Nephron (organoid): ENCODE measurements at regions not wholly inside any gene's neighbourhood (a gene's known extent, or its start where the extent isn't known, plus 50 kb on each side); places are given as distances from the start of the nearest gene placed in this dataset.

Experiments used
- H3K27ac Mint-ChIP-seq, 3 experiments: 2 replicates each; pipeline ENCODE4 v1.8.0; 2020; ENCODE audit warnings: mixed read lengths in 3 of 3, mild to moderate bottlenecking in 2 of 3, moderate library complexity in 1 of 3
- H3K27me3 Mint-ChIP-seq: 2 replicates; pipeline ENCODE4 v1.8.0; 2021; ENCODE audit warnings: low read depth, mild to moderate bottlenecking, moderate library complexity, mixed read lengths
- H3K36me3 Mint-ChIP-seq: 2 replicates; pipeline ENCODE4 v1.8.0; 2020; ENCODE audit warnings: low read depth, mixed read lengths
- H3K4me1 Mint-ChIP-seq: 2 replicates; pipeline ENCODE4 v1.8.0; 2020; ENCODE audit warnings: mixed read lengths
- H3K4me3 Mint-ChIP-seq, 3 experiments: 2 replicates each; pipeline ENCODE4 v1.8.0; 2020; ENCODE audit warnings: mild to moderate bottlenecking in 3 of 3, mixed read lengths in 3 of 3, moderate library complexity in 2 of 3
- H3K9me3 Mint-ChIP-seq: 2 replicates; pipeline ENCODE4 v1.8.0; 2020; ENCODE audit warnings: mixed read lengths
- TF ChIP-seq, protein P1 (sequence below), 3 experiments: fragments of 200-600 bp; sonication (generic); IDR thresholded peaks; one replicate each; pipeline ENCODE4 v1.5.0; 2021; ENCODE audit warnings: antibody characterized with exemption in 3 of 3; ENCODE audit not compliant: unreplicated experiment in 3 of 3

DNA sequence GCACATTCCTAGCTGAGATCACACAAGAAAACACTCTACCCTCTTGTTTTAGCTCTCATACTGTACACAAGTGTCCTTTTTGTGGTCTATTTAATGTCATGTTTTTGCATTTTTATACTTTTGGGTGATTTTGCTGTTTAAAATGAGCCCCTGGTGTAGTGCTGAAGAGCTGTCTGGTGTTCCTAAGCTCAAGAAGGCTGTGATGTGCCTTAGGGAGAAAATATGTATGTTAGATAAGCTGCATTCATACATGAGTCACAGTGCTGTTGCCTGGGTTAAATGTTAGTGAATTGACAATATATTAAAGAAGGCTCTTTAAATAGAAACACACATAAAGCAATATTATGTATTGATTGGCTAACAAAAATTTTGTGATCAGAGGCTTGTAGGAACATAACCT is 387.4 kb upstream of the C2CD4B start:
- Mint-ChIP-seq H3K9me3 (peaks cover 4% of the 10 kb centered on the region), H3K4me3 (no peak overlapping the region), H3K36me3 (peaks cover 10% of the 10 kb centered on the region), H3K27me3 (peaks cover 3% of the 10 kb centered on the region), H3K4me1 (peaks cover 29% of the 10 kb centered on the region), H3K27ac (peak overlapping the region in 2 of 3 experiments; percentile 27 to 66)
- TF ChIP-seq, protein P1, sequence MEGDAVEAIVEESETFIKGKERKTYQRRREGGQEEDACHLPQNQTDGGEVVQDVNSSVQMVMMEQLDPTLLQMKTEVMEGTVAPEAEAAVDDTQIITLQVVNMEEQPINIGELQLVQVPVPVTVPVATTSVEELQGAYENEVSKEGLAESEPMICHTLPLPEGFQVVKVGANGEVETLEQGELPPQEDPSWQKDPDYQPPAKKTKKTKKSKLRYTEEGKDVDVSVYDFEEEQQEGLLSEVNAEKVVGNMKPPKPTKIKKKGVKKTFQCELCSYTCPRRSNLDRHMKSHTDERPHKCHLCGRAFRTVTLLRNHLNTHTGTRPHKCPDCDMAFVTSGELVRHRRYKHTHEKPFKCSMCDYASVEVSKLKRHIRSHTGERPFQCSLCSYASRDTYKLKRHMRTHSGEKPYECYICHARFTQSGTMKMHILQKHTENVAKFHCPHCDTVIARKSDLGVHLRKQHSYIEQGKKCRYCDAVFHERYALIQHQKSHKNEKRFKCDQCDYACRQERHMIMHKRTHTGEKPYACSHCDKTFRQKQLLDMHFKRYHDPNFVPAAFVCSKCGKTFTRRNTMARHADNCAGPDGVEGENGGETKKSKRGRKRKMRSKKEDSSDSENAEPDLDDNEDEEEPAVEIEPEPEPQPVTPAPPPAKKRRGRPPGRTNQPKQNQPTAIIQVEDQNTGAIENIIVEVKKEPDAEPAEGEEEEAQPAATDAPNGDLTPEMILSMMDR (IDR thresholded peaks at IDR 0.05; ENCODE audit: unreplicated experiment in 3 of 3), result no peak

DNA sequence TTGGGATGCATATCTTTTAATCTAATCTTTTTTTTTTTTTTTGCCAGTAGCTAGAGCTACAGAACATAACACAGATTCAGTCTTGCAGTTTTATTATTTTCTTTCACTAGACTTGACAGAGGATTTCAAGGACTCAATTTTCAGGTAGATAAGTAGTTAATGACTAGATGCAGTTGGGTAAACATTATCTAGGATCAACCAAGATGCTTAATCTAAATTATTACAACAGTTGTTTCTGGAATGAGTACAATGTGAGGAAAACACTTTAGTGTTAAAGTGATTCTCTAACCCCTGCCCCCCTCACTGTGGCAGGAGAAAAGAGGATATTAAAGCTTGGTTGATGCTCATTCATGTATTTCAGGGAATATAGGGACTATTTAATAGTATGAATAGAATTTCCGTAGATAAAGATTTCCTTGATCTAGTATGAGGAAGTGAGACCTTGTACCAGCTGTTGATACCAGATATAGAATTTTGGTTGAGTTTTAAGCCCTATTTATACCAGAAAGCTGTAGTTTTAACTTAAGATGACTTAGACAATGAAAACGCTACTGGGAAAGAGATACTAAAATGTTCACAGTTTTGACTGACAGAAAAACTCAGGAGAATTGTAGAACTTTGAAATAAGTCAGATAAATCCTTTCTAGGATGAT is 389.0 kb upstream of the C2CD4B start:
- Mint-ChIP-seq H3K4me1 (peaks cover 33% of the 10 kb centered on the region), H3K27ac (peak overlapping the region; percentile 75 to 88 (median 76)), H3K4me3 (no peak overlapping the region), H3K36me3 (peaks cover 10% of the 10 kb centered on the region), H3K27me3 (peaks cover 6% of the 10 kb centered on the region), H3K9me3 (peaks cover 4% of the 10 kb centered on the region)
- TF ChIP-seq, protein P1 (IDR thresholded peaks at IDR 0.05; ENCODE audit: unreplicated experiment in 3 of 3), result no peak

DNA sequence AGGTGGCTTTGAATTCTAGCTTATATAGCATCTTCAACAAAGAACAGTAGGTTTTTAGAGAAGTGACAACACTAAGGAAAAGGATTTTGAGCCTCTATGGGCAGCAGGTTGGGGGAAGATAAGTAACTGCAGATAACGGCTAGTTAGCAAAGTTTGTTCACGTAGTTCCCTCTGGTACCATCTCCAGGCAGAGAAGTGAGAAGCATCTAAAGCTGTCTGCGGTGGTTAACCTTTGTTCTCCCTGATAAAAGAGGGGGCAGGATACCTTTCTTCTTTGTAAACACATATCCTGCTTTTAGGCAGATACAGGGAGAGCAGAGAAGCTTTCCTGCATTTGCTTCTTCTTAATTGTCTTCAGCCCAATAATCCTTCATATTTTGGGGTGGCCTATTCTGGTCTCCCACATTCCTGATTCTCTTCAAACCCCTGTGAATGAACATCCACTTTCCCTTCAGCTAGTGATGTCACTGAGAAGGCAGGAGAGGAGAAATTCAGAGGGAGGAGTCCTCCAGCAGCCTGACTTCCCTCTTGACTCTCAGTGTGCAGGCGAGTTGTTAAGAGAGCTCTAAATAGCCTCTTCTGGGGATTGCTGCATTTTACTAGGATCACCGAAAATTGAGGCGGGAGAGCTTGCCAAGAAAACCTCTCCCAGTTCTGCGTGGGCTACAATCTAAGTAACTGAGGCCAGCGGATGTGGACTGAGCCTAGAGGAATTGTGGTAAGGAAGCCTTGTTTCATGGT is 393.7 kb upstream of the C2CD4B start:
- peak overlapping the region in 1 of 3 experiments; percentile 70 for H3K4me3 Mint-ChIP-seq
- peak overlapping the region; percentile 72 to 97 (median 97) for H3K27ac Mint-ChIP-seq
- peaks cover 10% of the 10 kb centered on the region for H3K36me3 Mint-ChIP-seq
- no peaks in the 10 kb centered on the region for H3K9me3 Mint-ChIP-seq
- TF ChIP-seq, protein P1 (IDR thresholded peaks at IDR 0.05; ENCODE audit: unreplicated experiment in 3 of 3), result no peak
- peaks cover 44% of the 10 kb centered on the region for H3K4me1 Mint-ChIP-seq
- peaks cover 8% of the 10 kb centered on the region for H3K27me3 Mint-ChIP-seq

DNA sequence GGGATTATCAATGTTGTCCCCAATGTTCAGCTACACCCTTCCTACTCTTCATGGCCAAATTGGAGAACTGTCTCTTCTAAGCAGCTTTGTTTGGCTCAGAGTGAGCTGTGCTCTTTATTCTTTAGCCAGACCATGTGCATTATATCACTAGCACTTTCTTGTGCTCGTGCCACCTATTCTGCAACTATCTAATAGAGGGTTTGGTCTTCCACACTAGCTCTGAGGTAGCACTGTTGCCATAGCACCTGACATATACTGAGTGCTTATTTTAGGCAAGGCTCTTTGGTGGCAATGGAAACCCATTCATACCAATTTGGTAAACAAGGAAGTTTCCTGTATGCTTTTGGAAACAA is 394.3 kb upstream of the C2CD4B start:
- TF ChIP-seq, protein P1 (IDR thresholded peaks at IDR 0.05; ENCODE audit: unreplicated experiment in 3 of 3), result no peak
- Mint-ChIP-seq H3K4me1 (peaks cover 46% of the 10 kb centered on the region), H3K27ac (peak overlapping the region; percentile 72 to 97 (median 97)), H3K4me3 (peak overlapping the region in 1 of 3 experiments; percentile 70), H3K36me3 (peaks cover 10% of the 10 kb centered on the region), H3K27me3 (peaks cover 8% of the 10 kb centered on the region), H3K9me3 (no peaks in the 10 kb centered on the region)

DNA sequence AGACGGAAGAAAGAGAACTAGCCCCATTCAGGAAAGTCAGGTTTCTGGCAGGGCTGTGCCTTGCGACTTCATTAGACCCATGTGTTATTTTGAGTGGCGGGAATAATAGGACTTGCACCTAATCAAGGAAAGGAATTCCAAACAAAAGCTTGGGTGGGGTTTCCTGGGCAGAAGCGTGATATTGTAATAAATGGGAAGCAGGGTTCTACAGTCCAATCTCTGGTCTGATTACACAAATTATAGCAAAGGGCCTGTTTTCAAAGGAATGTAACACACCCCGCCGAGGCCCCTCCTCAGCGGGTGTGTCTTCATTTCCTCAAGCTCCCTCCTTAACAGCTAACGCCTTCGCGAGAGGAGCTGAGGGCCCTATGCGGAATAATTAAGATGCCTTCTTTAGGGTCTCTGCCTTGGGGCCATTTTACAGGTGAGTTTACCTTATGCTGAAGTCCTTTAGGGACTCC is 396.0 kb upstream of the C2CD4B start:
- H3K27ac Mint-ChIP-seq, result peak overlapping the region; percentile 23 to 27 (median 25)
- TF ChIP-seq, protein P1 (IDR thresholded peaks at IDR 0.05; ENCODE audit: unreplicated experiment in 3 of 3), result no peak
- peaks cover 8% of the 10 kb centered on the region for H3K27me3 Mint-ChIP-seq
- peaks cover 60% of the 10 kb centered on the region for H3K4me1 Mint-ChIP-seq
- no peak overlapping the region for H3K4me3 Mint-ChIP-seq
- no peaks in the 10 kb centered on the region for H3K9me3 Mint-ChIP-seq
- peaks cover 10% of the 10 kb centered on the region for H3K36me3 Mint-ChIP-seq
